LNCAP (cell line): ENCODE measurements at regions not wholly inside any gene's neighbourhood (a gene's known extent, or its start where the extent isn't known, plus 50 kb on each side); places are given as distances from the start of the nearest gene placed in this dataset.
A peak's percentile ranks its signal among the peaks of the same experiment; 100 is the strongest.

Source experiments
- CTCF ChIP-seq: fragments of 450-650 bp; IDR thresholded peaks from 2 replicates; pipeline ENCODE4 v1.5.1; 2017; ENCODE audit warnings: mild to moderate bottlenecking

- no peak for TF ChIP-seq CTCF
Observed at GRCh38 chr1:168782559-168783116, 53.6 kb upstream of the DPT start.

- no peak for TF ChIP-seq CTCF
Observed at GRCh38 chr1:168783458-168784210, 54.6 kb upstream of the DPT start.

- TF ChIP-seq CTCF, result no peak
Observed at GRCh38 chr1:168786476-168787330, 57.7 kb upstream of the DPT start.

- TF ChIP-seq CTCF, result no peak
Observed at GRCh38 chr1:168788258-168788657, 59.3 kb upstream of the DPT start.

- peak; percentile 20; the same call in 1 of the 2 replicates for TF ChIP-seq CTCF
Observed at GRCh38 chr1:168789501-168789900, 60.5 kb upstream of the DPT start.

GRCh38 chr1:168792142-168792541 lies 63.1 kb upstream of the DPT start:
- no peak for TF ChIP-seq CTCF

GRCh38 chr1:168792592-168793125 lies 63.7 kb upstream of the DPT start:
- no peak for TF ChIP-seq CTCF
